GM12878 (cell line): ENCODE measurements at regions not wholly inside any gene's neighbourhood (a gene's known extent, or its start where the extent isn't known, plus 50 kb on each side); places are given as distances from the start of the nearest gene placed in this dataset.

Experiments used
- ATAC-seq: fragments of 200-7000 bp; cut with Tn5 transposase; 3 replicates; pipeline ENCODE4 v1.9.1; 2020; ENCODE audit warnings: mild to moderate bottlenecking, moderate library complexity
- BruUV-seq: library from RNA; stranded (reverse); fragments of 400-500 nt; replicated peaks from 2 replicates; lab custom pipeline; 2021; lab: Mats Ljungman, UMichigan
- CTCF ChIA-PET: fragments of 300-600 bp; sonication (Branson Sonifier 250); formaldehyde crosslinking; extraction: SDS; loops from one replicate; lab custom pipeline; 2021; ENCODE audit warnings: inconsistent platforms; lab: Yijun Ruan, JAX
- POLR2A ChIA-PET: fragments of 350-600 bp; formaldehyde crosslinking; extraction: SDS; loops from one replicate; lab custom pipeline; 2021; ENCODE audit warnings: inconsistent platforms; lab: Charles Lee
- RAD21 ChIA-PET: fragments of 300-600 bp; sonication (Branson Sonifier 250); formaldehyde crosslinking; loops from one replicate; lab custom pipeline; 2023; ENCODE audit warnings: antibody characterized with exemption; ENCODE audit not compliant: unreplicated experiment; lab: Charles Lee
- SMC1A ChIA-PET: fragments of 300-600 bp; sonication (Branson Sonifier 250); formaldehyde crosslinking; loops from one replicate; lab custom pipeline; 2023; ENCODE audit not compliant: unreplicated experiment, uncharacterized antibody; lab: Charles Lee
- DNase-seq: peaks from one replicate; pipeline ENCODE4 v3.0.0-alpha.2; 2011; ENCODE audit warnings: low read depth, low spot score
- FAIRE-seq: peaks from 3 replicates; lab custom pipeline; 2011; peaks lifted over from hg19 to GRCh38; lab: Jason Lieb, UNC
- H2AFZ ChIP-seq: 2 replicates; pipeline ENCODE4 v1.6.0; 2011; ENCODE audit warnings: low read depth, low read length, control low read depth; ENCODE audit not compliant: control insufficient read depth
- H3K27ac ChIP-seq: 2 replicates; pipeline ENCODE4 v1.5.1; 2011; ENCODE audit warnings: control low read depth; ENCODE audit not compliant: control insufficient read depth, insufficient read depth
- H3K27me3 ChIP-seq, 2 experiments: replicated peaks in 1 of 2; 2 replicates each; pipeline versions ENCODE4 v1.6.0 to v1.6.1; 2011; ENCODE audit warnings: low read length in 1 of 2; ENCODE audit not compliant: control insufficient read depth in 2 of 2, insufficient read depth in 2 of 2
- H3K36me3 ChIP-seq, 2 experiments: 2 replicates each; pipeline ENCODE4 v1.5.1; 2011; ENCODE audit warnings: low read length in 1 of 2; ENCODE audit not compliant: control insufficient read depth in 2 of 2, insufficient read depth in 2 of 2
- H3K4me1 ChIP-seq: 2 replicates; pipeline ENCODE4 v1.6.1; 2011; ENCODE audit warnings: mild to moderate bottlenecking, low read length, moderate library complexity, mixed read lengths; ENCODE audit not compliant: control insufficient read depth, insufficient read depth
- H3K4me2 ChIP-seq: 2 replicates; pipeline ENCODE4 v1.6.0; 2011; ENCODE audit warnings: control low read depth; ENCODE audit not compliant: control insufficient read depth, insufficient read depth
- H3K4me3 ChIP-seq: fragments of 200-600 bp; sonication (generic); 2 replicates; pipeline ENCODE4 v1.5.1; 2016
- H3K79me2 ChIP-seq: 2 replicates; pipeline ENCODE4 v1.6.0; 2011; ENCODE audit warnings: low read length; ENCODE audit not compliant: control insufficient read depth, insufficient read depth
- H3K9ac ChIP-seq: 2 replicates; pipeline ENCODE4 v1.8.0; 2011; ENCODE audit warnings: low read length, control low read depth, mixed read lengths; ENCODE audit not compliant: control insufficient read depth, insufficient read depth
- H3K9me3 ChIP-seq: replicated peaks from 3 replicates; pipeline ENCODE4 v1.5.1; 2011; ENCODE audit warnings: mild to moderate bottlenecking, low read length; ENCODE audit not compliant: control insufficient read depth, insufficient read depth
- H4K20me1 ChIP-seq: 2 replicates; pipeline ENCODE4 v1.6.0; 2011; ENCODE audit not compliant: control insufficient read depth, insufficient read depth
- ATF2 ChIP-seq: IDR thresholded peaks from 2 replicates; pipeline ENCODE4 v1.6.1; 2012; ENCODE audit warnings: low read length, inconsistent platforms
- BMI1 ChIP-seq: fragments of 450-650 bp; IDR thresholded peaks from 2 replicates; pipeline ENCODE4 v1.6.1; 2016; ENCODE audit warnings: mild to moderate bottlenecking, moderate library complexity, borderline replicate concordance
- CEBPB ChIP-seq, 2 experiments: fragments of 150-350 bp in 1 of 2; IDR thresholded peaks; 2 replicates each; pipeline ENCODE4 v1.6.1; 2012 to 2014; ENCODE audit warnings: low read depth in 2 of 2, low read length in 2 of 2, borderline replicate concordance in 1 of 2, inconsistent platforms in 1 of 2
- FOS ChIP-seq: IDR thresholded peaks from 3 replicates; pipeline ENCODE4 v1.6.1; 2011; ENCODE audit warnings: borderline replicate concordance; ENCODE audit not compliant: insufficient read length; ENCODE audit errors: extremely low read depth
- KLF5 ChIP-seq: fragments of 450-650 bp; IDR thresholded peaks from 2 replicates; pipeline ENCODE4 v1.6.1; 2014; ENCODE audit warnings: mild to moderate bottlenecking; ENCODE audit not compliant: partially characterized antibody
- NRF1 ChIP-seq: conservative IDR thresholded peaks from 2 replicates; pipeline ENCODE4 v1.6.1; 2011; ENCODE audit warnings: mild to moderate bottlenecking, low read depth, low read length, improper control_type of control experiment
- PAX5 ChIP-seq: IDR thresholded peaks from 2 replicates; pipeline ENCODE4 v1.6.1; 2011; ENCODE audit warnings: low read depth, low read length, borderline replicate concordance
- PAX8 ChIP-seq: fragments of 450-650 bp; IDR thresholded peaks from 2 replicates; pipeline ENCODE4 v1.6.1; 2017; ENCODE audit warnings: mild to moderate bottlenecking, moderate library complexity
- RELB ChIP-seq: fragments of 450-650 bp; IDR thresholded peaks from 2 replicates; pipeline ENCODE4 v1.6.1; 2017; ENCODE audit warnings: low read depth, mild to moderate bottlenecking, moderate library complexity
- SP1 ChIP-seq: IDR thresholded peaks from one replicate; pipeline ENCODE4 v1.6.1; 2011; ENCODE audit warnings: low read depth, low read length
- SREBF1 ChIP-seq: IDR thresholded peaks from 2 replicates; pipeline ENCODE4 v1.6.1; 2012; ENCODE audit warnings: mild to moderate bottlenecking, low read length
- ZZZ3 ChIP-seq: IDR thresholded peaks from 2 replicates; pipeline ENCODE4 v1.6.1; 2011; ENCODE audit warnings: low read depth; ENCODE audit not compliant: control insufficient read depth, insufficient read length
- WGBS: methylation state at CpG from one replicate; pipeline ENCODE4 v1.1.6; 2016; ENCODE audit warnings: low lambda C conversion rate; ENCODE audit not compliant: insufficient replicate concordance, insufficient coverage; ENCODE audit errors: missing lambda C conversion rate; 5-methylcytosine and 5-hydroxymethylcytosine counted together
- in situ Hi-C: fragments of 300-500 bp; cut with MboI; formaldehyde crosslinking; loops from 9 replicates; pipeline ENCODE4 v1.14.3; 2018; ENCODE audit warnings: mixed read lengths
- intact Hi-C: fragments of 100-400 bp; cut with micrococcal nuclease; formaldehyde crosslinking; loops from one replicate; pipeline ENCODE4 v1.14.2; 2022; ENCODE audit not compliant: unreplicated experiment

- in situ Hi-C loops: no loop called here
- Histone ChIP-seq H3K9me3 (no peaks in the 10 kb centered on the region), H3K4me2 (no peak overlapping the region), H4K20me1 (no peaks in the 10 kb centered on the region), H3K9ac (no peak overlapping the region), H3K4me3 (no peak overlapping the region), H3K79me2 (no peaks in the 10 kb centered on the region), H3K4me1 (no peaks in the 10 kb centered on the region), H3K27ac (no peak overlapping the region), H3K27me3 (no peaks in the 10 kb centered on the region), H3K36me3 (no peaks in the 10 kb centered on the region), H2AFZ (no peak overlapping the region)
- 17% methylated on average over 2 of the region's 2 CpGs for WGBS
- ATAC-seq (no peak), FAIRE-seq (no peak), DNase-seq (no peak)
- ChIA-PET CTCF (no interaction called here), SMC1A (no interaction called here), POLR2A (no interaction called here), RAD21 (no interaction called here)
- BruUV-seq: no TSS peak
- TF ChIP-seq ZZZ3 (no peak), PAX8 (no peak), PAX5 (no peak), SP1 (no peak), BMI1 (no peak), NRF1 (no peak)
- intact Hi-C loops: no loop called here
These were observed 54.0 kb upstream of the FGF10 start for GRCh38 chr5:44443172-44443571.

- FAIRE-seq (no peak), ATAC-seq (no peak)
- ChIA-PET RAD21 (no interaction called here), SMC1A (no interaction called here)
- no peaks in the 10 kb centered on the region for H3K9me3 ChIP-seq
- in situ Hi-C loops (no loop called here), intact Hi-C loops (no loop called here)
- H3K27ac ChIP-seq: no peak overlapping the region
- H3K4me2 ChIP-seq: no peak overlapping the region
- no peaks in the 10 kb centered on the region for H3K79me2 ChIP-seq
- H3K27me3 ChIP-seq: no peaks in the 10 kb centered on the region
- H3K36me3 ChIP-seq: no peaks in the 10 kb centered on the region
- no TSS peak for BruUV-seq
- H2AFZ ChIP-seq: no peak overlapping the region
- TF ChIP-seq CEBPB (IDR thresholded peaks at IDR 0.05; ENCODE audit: borderline replicate concordance in 1 of 2, low read depth in 2 of 2, low read length in 2 of 2) (no peak), ATF2 (no peak), SREBF1 (no peak), KLF5 (no peak), FOS (no peak), RELB (no peak)
- TF ChIP-seq, all 136 proteins: peak for 0
- H3K9ac ChIP-seq: no peak overlapping the region
- CTCF ChIA-PET: interaction anchor here (0.9 kb wide), 1 partner anchor 12 kb away, joined by 3 read pairs; no protein-coding TSS in a partner anchor
- POLR2A ChIA-PET: no interaction called here
- no peaks in the 10 kb centered on the region for H4K20me1 ChIP-seq
- H3K4me3 ChIP-seq: no peak overlapping the region
- no peaks in the 10 kb centered on the region for H3K4me1 ChIP-seq
- no peak for DNase-seq
These were observed 52.2 kb upstream of the FGF10 start for GRCh38 chr5:44441460-44441859.
